Adipocyte (in vitro differentiated cells): ENCODE measurements at regions not wholly inside any gene's neighbourhood (a gene's known extent, or its start where the extent isn't known, plus 50 kb on each side); places are given as distances from the start of the nearest gene placed in this dataset.
"Not testable (repeated sequence)": the region's sequence is repeated elsewhere in the genome, so short reads cannot be mapped to it uniquely, and the experiment has no call there.

Experiments used
- DNase-seq: peaks from one replicate; pipeline ENCODE4 v3.0.0-alpha.2; 2015; ENCODE audit warnings: low read depth
- H3K27me3 ChIP-seq: replicated peaks from 2 replicates; pipeline ENCODE4 v1.7.0; 2013; ENCODE audit warnings: mild to moderate bottlenecking, low read length, moderate library complexity; ENCODE audit not compliant: control insufficient read depth, insufficient read depth
- H3K36me3 ChIP-seq: 2 replicates; pipeline ENCODE4 v1.7.0; 2013; ENCODE audit warnings: low read length, mild to moderate bottlenecking, moderate library complexity; ENCODE audit not compliant: control insufficient read depth, insufficient read depth, severe bottlenecking
- H3K4me1 ChIP-seq: 2 replicates; pipeline ENCODE4 v1.7.0; 2013; ENCODE audit warnings: mild to moderate bottlenecking, low read length, moderate library complexity; ENCODE audit not compliant: control insufficient read depth, insufficient read depth
- H3K4me3 ChIP-seq: 2 replicates; pipeline ENCODE4 v1.7.0; 2013; ENCODE audit warnings: mild to moderate bottlenecking, low read length, moderate library complexity
- H3K9ac ChIP-seq: 2 replicates; pipeline ENCODE4 v1.7.0; 2013; ENCODE audit warnings: mild to moderate bottlenecking, low read length, moderate library complexity
- H3K9me3 ChIP-seq: 2 replicates; pipeline ENCODE4 v1.7.0; 2013; ENCODE audit warnings: mild to moderate bottlenecking, low read length, moderate library complexity; ENCODE audit not compliant: control insufficient read depth

- no peaks in the 10 kb centered on the region for H3K36me3 ChIP-seq
- peaks cover 8% of the 10 kb centered on the region for H3K9me3 ChIP-seq
- no peaks in the 10 kb centered on the region for H3K4me1 ChIP-seq
- peaks cover 74% of the 10 kb centered on the region for H3K27me3 ChIP-seq
- no peak for DNase-seq
- no peak overlapping the region for H3K4me3 ChIP-seq
- H3K9ac ChIP-seq = no peak overlapping the region
Measured at GRCh38 chr9:135349212-135350002, 130.2 kb upstream of the PPP1R26 start.

DNA sequence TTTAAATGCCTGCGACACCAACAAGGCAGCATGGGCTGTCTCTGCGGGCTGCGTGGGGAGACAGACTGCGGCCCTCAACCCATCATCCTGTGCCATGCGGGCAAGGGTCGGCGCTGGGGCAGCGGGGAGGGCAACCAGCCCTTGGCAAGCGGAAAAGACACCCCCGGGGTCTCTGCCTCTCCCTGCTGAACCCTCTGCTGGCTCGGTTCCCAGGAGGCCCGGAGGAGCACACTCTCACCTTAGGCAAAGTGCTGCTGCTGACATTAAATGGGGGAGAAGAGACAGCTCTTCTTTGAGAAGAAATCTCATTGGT is 129.6 kb upstream of the PPP1R26 start:
- no peak overlapping the region for H3K9ac ChIP-seq
- peaks cover 8% of the 10 kb centered on the region for H3K9me3 ChIP-seq
- no peaks in the 10 kb centered on the region for H3K4me1 ChIP-seq
- no peak overlapping the region for H3K4me3 ChIP-seq
- DNase-seq = no peak
- no peaks in the 10 kb centered on the region for H3K36me3 ChIP-seq
- peaks cover 68% of the 10 kb centered on the region for H3K27me3 ChIP-seq

DNA sequence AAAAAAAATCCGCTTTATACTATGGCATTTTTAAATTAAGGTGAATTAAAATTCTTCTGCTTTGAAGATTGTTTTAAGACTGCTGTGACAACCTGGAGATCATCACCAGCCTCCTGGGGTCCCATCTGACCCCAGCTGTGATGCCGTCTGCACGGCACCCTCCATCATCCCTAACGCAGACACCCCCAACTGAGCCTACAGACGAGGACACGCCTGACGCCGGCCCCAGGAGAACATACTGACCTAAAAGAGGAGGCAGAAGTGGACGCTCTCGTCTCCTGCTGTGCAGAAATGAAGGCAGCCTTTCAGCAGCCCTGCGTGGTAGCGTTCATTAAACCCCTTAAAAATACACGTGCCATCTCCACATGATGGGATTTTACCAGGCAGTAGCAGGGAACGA is 125.6 kb upstream of the PPP1R26 start:
- no peaks in the 10 kb centered on the region for H3K36me3 ChIP-seq
- H3K4me1 ChIP-seq = no peaks in the 10 kb centered on the region
- peaks cover 8% of the 10 kb centered on the region for H3K9me3 ChIP-seq
- no peak for DNase-seq
- no peak overlapping the region for H3K4me3 ChIP-seq
- no peak overlapping the region for H3K9ac ChIP-seq
- H3K27me3 ChIP-seq = peaks cover 50% of the 10 kb centered on the region

DNA sequence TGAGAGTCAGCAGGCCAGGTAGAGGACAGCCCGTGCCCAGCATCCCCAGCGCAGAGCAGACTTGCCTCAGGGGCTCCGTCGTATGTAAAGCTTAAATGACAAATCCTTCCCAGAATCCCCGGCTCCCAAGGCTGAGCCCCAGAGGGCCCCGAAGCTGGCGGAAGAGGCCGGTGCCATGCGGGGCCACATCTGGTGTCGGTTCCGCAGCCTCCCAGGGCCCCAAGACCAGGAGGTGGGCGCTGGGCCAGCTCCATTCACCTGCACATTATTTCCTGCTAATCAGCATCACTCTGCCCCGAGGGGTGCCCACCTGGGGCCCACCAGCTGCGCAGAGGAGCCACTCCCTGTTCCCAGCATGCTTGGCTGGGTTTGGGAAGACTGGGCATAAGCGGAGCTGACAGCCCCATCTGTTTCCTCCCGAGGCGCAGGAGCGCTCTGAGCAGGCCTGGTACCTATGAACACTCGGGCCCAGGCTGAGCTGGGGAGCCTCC is 124.0 kb upstream of the PPP1R26 start:
- DNase-seq = no peak
- H3K36me3 ChIP-seq = no peaks in the 10 kb centered on the region
- H3K9me3 ChIP-seq = peaks cover 7% of the 10 kb centered on the region
- no peak overlapping the region for H3K4me3 ChIP-seq
- H3K4me1 ChIP-seq = no peaks in the 10 kb centered on the region
- peaks cover 38% of the 10 kb centered on the region for H3K27me3 ChIP-seq
- H3K9ac ChIP-seq = no peak overlapping the region

- Histone ChIP-seq H3K9ac (no peak overlapping the region), H3K36me3 (no peaks in the 10 kb centered on the region), H3K9me3 (peaks cover 5% of the 10 kb centered on the region), H3K4me3 (no peak overlapping the region), H3K4me1 (no peaks in the 10 kb centered on the region), H3K27me3 (peaks cover 34% of the 10 kb centered on the region)
- DNase-seq = no peak
Measured at GRCh38 chr9:135356021-135356420, 123.6 kb upstream of the PPP1R26 start.

- Histone ChIP-seq H3K9ac (no peak overlapping the region), H3K4me1 (no peaks in the 10 kb centered on the region), H3K4me3 (no peak overlapping the region), H3K27me3 (peaks cover 26% of the 10 kb centered on the region), H3K36me3 (no peaks in the 10 kb centered on the region), H3K9me3 (peaks cover 3% of the 10 kb centered on the region)
- no peak for DNase-seq
Measured at GRCh38 chr9:135356796-135357195, 122.8 kb upstream of the PPP1R26 start.

- DNase-seq = no peak
- H3K4me3 ChIP-seq = no peak overlapping the region
- no peaks in the 10 kb centered on the region for H3K4me1 ChIP-seq
Measured at GRCh38 chr9:135357863-135358551, 121.6 kb upstream of the PPP1R26 start.

DNA sequence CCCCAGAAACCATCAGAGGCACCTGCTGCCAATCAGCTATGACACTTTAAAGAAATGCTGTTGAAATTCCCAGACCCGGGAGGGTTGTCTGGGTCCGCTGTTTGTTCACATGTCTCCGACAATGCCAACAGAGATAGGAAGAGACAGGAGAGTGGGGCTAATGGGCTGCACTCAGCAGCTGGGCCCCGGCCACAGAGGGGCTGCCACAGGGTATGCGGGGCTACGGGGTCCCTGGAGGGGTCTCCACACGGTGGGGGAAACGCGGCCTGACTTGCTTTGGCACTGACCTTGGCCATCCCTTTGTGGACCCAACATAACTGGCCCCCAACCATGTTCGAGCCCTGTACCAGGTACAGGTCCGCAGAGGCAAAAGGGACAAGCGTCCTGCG is 121.0 kb upstream of the PPP1R26 start:
- Histone ChIP-seq H3K27me3 (peaks cover 21% of the 10 kb centered on the region), H3K9ac (no peak overlapping the region), H3K9me3 (peaks cover 11% of the 10 kb centered on the region), H3K4me3 (no peak overlapping the region), H3K36me3 (no peaks in the 10 kb centered on the region), H3K4me1 (no peaks in the 10 kb centered on the region)
- no peak for DNase-seq

More at GRCh38 chr9:135357863-135358551, 121.6 kb upstream of the PPP1R26 start:
- no peak overlapping the region for H3K9ac ChIP-seq
- H3K36me3 ChIP-seq = no peaks in the 10 kb centered on the region
- peaks cover 6% of the 10 kb centered on the region for H3K9me3 ChIP-seq
- peaks cover 21% of the 10 kb centered on the region for H3K27me3 ChIP-seq

- no peak for DNase-seq
- H3K4me3 ChIP-seq = no peak overlapping the region
- no peaks in the 10 kb centered on the region for H3K4me1 ChIP-seq
- H3K9ac ChIP-seq = no peak overlapping the region
- no peaks in the 10 kb centered on the region for H3K36me3 ChIP-seq
- peaks cover 12% of the 10 kb centered on the region for H3K9me3 ChIP-seq
- peaks cover 18% of the 10 kb centered on the region for H3K27me3 ChIP-seq
Measured at GRCh38 chr9:135359764-135360163, 119.8 kb upstream of the PPP1R26 start.

DNA sequence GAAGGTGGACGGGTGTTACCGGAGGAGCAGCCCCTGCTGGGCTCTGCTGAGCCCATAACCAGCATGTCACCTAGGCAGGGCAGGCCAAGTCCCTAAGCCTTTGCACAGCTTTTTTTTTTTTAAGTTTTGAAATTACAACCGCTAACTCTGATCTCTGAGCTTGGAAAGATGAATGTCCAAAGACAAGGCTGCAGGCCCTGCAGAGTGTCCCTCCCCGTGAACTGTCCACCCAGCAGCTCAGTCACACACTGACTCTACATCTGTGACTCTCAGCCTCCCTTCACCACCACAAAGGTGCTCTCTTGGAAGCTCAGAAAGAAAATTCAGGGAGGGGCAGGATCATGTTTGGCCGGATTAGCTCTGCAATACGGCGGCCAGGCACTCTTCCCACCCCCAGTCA is 119.0 kb upstream of the PPP1R26 start:
- no peak for DNase-seq
- H3K4me1 ChIP-seq = no peaks in the 10 kb centered on the region
- H3K36me3 ChIP-seq = no peaks in the 10 kb centered on the region
- H3K4me3 ChIP-seq = no peak overlapping the region
- peaks cover 21% of the 10 kb centered on the region for H3K27me3 ChIP-seq
- peaks cover 12% of the 10 kb centered on the region for H3K9me3 ChIP-seq
- H3K9ac ChIP-seq = no peak overlapping the region

GRCh38 chr9:135361668-135362067 is 117.9 kb upstream of the PPP1R26 start:
- peaks cover 12% of the 10 kb centered on the region for H3K9me3 ChIP-seq
- not testable (repeated sequence) for H3K36me3 ChIP-seq, DNase-seq

More at GRCh38 chr9:135361668-135362067, 117.9 kb upstream of the PPP1R26 start:
- H3K4me1 ChIP-seq, H3K4me3 ChIP-seq, H3K9ac ChIP-seq: not testable (repeated sequence)
- peaks cover 23% of the 10 kb centered on the region for H3K27me3 ChIP-seq
